ENCODE measurements at regions not wholly inside any gene's neighbourhood (a gene's known extent, or its start where the extent isn't known, plus 50 kb on each side); places are given as distances from the start of the nearest gene placed in this dataset.

- no peak for TF ChIP-seq CTCF (conservative IDR thresholded peaks at IDR 0.05 in 1 of 2, IDR thresholded peaks at IDR 0.05 in 1 of 2; ENCODE audit: extremely low read depth in 1 of 2, insufficient read depth in 1 of 2, low read depth in 1 of 2, low read length in 2 of 2)
- TF ChIP-seq EZH2 (IDR thresholded peaks at IDR 0.05; ENCODE audit: borderline replicate concordance, low read length) = no peak
These were observed 1057.7 kb downstream of the VRK1 start for GRCh38 chr14:97854918-97855317.

All from mammary epithelial cell (primary cell).